ENCODE measurements at regions not wholly inside any gene's neighbourhood (a gene's known extent, or its start where the extent isn't known, plus 50 kb on each side); places are given as distances from the start of the nearest gene placed in this dataset.
"Not testable (repeated sequence)": the region's sequence is repeated elsewhere in the genome, so short reads cannot be mapped to it uniquely, and the experiment has no call there.

DNA sequence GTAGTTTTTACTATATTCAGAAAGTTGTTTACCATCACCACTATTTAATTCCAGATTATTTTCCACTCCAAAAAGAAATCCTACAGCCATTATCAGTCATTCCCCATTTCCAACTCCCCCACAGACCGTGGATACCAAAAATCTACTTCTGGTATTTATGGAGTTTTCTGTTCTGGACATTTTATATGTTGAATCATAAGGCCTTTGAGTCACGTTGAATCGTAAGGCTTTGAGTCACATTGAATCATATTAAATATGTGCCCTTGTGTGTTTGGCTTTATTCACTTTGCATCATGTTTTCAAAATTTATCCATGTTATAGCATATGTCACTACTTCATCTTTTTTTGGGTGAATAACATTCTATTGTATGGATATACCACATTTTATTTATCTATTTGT lies 454.1 kb upstream of the NUDT12 start:
- Histone ChIP-seq H3K9ac (ENCODE audit: control insufficient read depth, extremely low read depth, insufficient read depth, low read length) (no peak overlapping the region), H3K4me2 (ENCODE audit: control insufficient read depth, extremely low read depth, insufficient read depth, low read depth, low read length) (no peak overlapping the region), H3K9me3 (ENCODE audit: control insufficient read depth, low read depth, low read length) (no peaks in the 10 kb centered on the region), H3K27me3 (ENCODE audit: control insufficient read depth, extremely low read depth, insufficient read depth, low read length) (no peaks in the 10 kb centered on the region), H3K27ac (ENCODE audit: control insufficient read depth, insufficient read depth, low read length) (no peak overlapping the region), H3K9me1 (ENCODE audit: control insufficient read depth, extremely low read depth, insufficient read depth, low read length) (no peaks in the 10 kb centered on the region), H3K36me3 (ENCODE audit: control insufficient read depth in 2 of 2, extremely low read depth in 1 of 2, insufficient read depth in 2 of 2, low read length in 2 of 2) (no peaks in the 10 kb centered on the region), H3K4me3 (ENCODE audit: control insufficient read depth in 2 of 3, extremely low read depth in 1 of 3, insufficient read depth in 2 of 3, low read depth in 1 of 3, low read length in 3 of 3) (no peak overlapping the region), H3K4me1 (ENCODE audit: control insufficient read depth, extremely low read depth, insufficient read depth, low read length) (no peaks in the 10 kb centered on the region), H2AFZ (ENCODE audit: control insufficient read depth, low read length) (no peak overlapping the region), H3K79me2 (ENCODE audit: control insufficient read depth, insufficient read depth, low read length) (no peaks in the 10 kb centered on the region), H4K20me1 (ENCODE audit: control insufficient read depth, extremely low read depth, insufficient read depth, low read length) (no peaks in the 10 kb centered on the region)
- DNase-seq (ENCODE audit: low read depth, low spot score), result no peak
- TF ChIP-seq, protein P1, sequence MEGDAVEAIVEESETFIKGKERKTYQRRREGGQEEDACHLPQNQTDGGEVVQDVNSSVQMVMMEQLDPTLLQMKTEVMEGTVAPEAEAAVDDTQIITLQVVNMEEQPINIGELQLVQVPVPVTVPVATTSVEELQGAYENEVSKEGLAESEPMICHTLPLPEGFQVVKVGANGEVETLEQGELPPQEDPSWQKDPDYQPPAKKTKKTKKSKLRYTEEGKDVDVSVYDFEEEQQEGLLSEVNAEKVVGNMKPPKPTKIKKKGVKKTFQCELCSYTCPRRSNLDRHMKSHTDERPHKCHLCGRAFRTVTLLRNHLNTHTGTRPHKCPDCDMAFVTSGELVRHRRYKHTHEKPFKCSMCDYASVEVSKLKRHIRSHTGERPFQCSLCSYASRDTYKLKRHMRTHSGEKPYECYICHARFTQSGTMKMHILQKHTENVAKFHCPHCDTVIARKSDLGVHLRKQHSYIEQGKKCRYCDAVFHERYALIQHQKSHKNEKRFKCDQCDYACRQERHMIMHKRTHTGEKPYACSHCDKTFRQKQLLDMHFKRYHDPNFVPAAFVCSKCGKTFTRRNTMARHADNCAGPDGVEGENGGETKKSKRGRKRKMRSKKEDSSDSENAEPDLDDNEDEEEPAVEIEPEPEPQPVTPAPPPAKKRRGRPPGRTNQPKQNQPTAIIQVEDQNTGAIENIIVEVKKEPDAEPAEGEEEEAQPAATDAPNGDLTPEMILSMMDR (optimal IDR thresholded peaks at IDR 0.05 in 1 of 3, IDR thresholded peaks at IDR 0.05 in 1 of 3, conservative IDR thresholded peaks at IDR 0.05 in 1 of 3; ENCODE audit: extremely low read depth in 1 of 3, insufficient read depth in 2 of 3, low read length in 3 of 3), result no peak
- TF ChIP-seq EZH2 (IDR thresholded peaks at IDR 0.05; ENCODE audit: low read length), result no peak
- FAIRE-seq, result no peak
- dilution Hi-C loops (cut with MboI; ENCODE audit: extremely low pct_ligation_motif_present, low sequenced_read_pairs), result no loop called here

DNA sequence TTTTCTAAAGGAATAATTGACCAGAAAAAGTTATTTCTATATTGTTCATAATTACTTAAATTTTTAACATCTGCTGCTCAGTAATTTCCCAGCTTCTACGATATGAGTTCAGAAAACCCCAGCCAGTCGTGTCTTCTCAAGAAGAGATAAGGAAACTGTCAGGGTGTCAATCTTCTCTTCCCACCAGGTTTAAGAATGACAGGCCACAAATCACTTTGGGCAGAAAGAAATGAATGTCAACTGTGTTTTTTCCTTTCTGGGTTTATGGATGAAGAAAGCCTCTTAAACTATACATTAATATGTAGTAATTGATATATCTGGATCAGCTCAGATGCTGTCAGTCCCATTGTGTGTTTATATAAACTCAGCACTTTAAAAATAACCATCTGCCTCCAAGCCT lies 453.2 kb upstream of the NUDT12 start:
- dilution Hi-C loops (cut with MboI; ENCODE audit: extremely low pct_ligation_motif_present, low sequenced_read_pairs), result no loop called here
- H3K27me3 ChIP-seq (ENCODE audit: control insufficient read depth, extremely low read depth, insufficient read depth, low read length), result no peaks in the 10 kb centered on the region
- H3K79me2 ChIP-seq (ENCODE audit: control insufficient read depth, insufficient read depth, low read length), result no peaks in the 10 kb centered on the region
- H3K4me2 ChIP-seq (ENCODE audit: control insufficient read depth, extremely low read depth, insufficient read depth, low read depth, low read length), result no peak overlapping the region
- H3K9me3 ChIP-seq (ENCODE audit: control insufficient read depth, low read depth, low read length), result no peaks in the 10 kb centered on the region
- no peak overlapping the region for H3K4me3 ChIP-seq (ENCODE audit: control insufficient read depth in 2 of 3, extremely low read depth in 1 of 3, insufficient read depth in 2 of 3, low read depth in 1 of 3, low read length in 3 of 3)
- DNase-seq (ENCODE audit: low read depth, low spot score) (no peak), FAIRE-seq (no peak)
- H3K4me1 ChIP-seq (ENCODE audit: control insufficient read depth, extremely low read depth, insufficient read depth, low read length), result no peaks in the 10 kb centered on the region
- H4K20me1 ChIP-seq (ENCODE audit: control insufficient read depth, extremely low read depth, insufficient read depth, low read length), result no peaks in the 10 kb centered on the region
- H3K9ac ChIP-seq (ENCODE audit: control insufficient read depth, extremely low read depth, insufficient read depth, low read length), result no peak overlapping the region
- TF ChIP-seq, protein P1 (optimal IDR thresholded peaks at IDR 0.05 in 1 of 3, IDR thresholded peaks at IDR 0.05 in 1 of 3, conservative IDR thresholded peaks at IDR 0.05 in 1 of 3; ENCODE audit: extremely low read depth in 1 of 3, insufficient read depth in 2 of 3, low read length in 3 of 3), result no peak
- no peak for TF ChIP-seq EZH2 (IDR thresholded peaks at IDR 0.05; ENCODE audit: low read length)
- H3K27ac ChIP-seq (ENCODE audit: control insufficient read depth, insufficient read depth, low read length), result no peak overlapping the region
- H3K36me3 ChIP-seq (ENCODE audit: control insufficient read depth in 2 of 2, extremely low read depth in 1 of 2, insufficient read depth in 2 of 2, low read length in 2 of 2), result no peaks in the 10 kb centered on the region
- no peak overlapping the region for H2AFZ ChIP-seq (ENCODE audit: control insufficient read depth, low read length)
- H3K9me1 ChIP-seq (ENCODE audit: control insufficient read depth, extremely low read depth, insufficient read depth, low read length), result no peaks in the 10 kb centered on the region

DNA sequence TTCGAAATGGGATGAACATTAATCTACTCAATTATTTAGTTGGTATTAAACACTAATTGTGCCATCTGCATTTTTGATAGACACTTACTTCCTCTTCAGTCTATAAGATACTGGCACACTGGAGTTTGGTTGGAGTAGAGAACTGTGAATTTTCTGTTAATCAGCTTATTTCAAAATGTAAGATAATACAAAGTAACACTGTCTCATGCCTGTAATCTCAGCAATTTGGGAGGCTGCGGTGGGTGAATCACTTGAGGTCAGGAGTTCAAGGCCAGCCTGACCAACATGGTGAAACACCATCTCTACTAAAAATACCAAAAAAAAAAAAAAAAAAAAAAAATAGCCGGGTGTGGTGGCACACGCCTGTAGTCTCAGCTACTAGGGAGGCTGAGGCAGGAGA lies 440.2 kb upstream of the NUDT12 start:
- H3K27me3 ChIP-seq (ENCODE audit: control insufficient read depth, extremely low read depth, insufficient read depth, low read length); H3K4me3 ChIP-seq (ENCODE audit: control insufficient read depth in 2 of 3, extremely low read depth in 1 of 3, insufficient read depth in 2 of 3, low read depth in 1 of 3, low read length in 3 of 3); H3K27ac ChIP-seq (ENCODE audit: control insufficient read depth, insufficient read depth, low read length); H4K20me1 ChIP-seq (ENCODE audit: control insufficient read depth, extremely low read depth, insufficient read depth, low read length); H3K79me2 ChIP-seq (ENCODE audit: control insufficient read depth, insufficient read depth, low read length); H3K36me3 ChIP-seq (ENCODE audit: control insufficient read depth in 2 of 2, extremely low read depth in 1 of 2, insufficient read depth in 2 of 2, low read length in 2 of 2); H3K9me3 ChIP-seq (ENCODE audit: control insufficient read depth, low read depth, low read length); FAIRE-seq; dilution Hi-C loops (cut with MboI; ENCODE audit: extremely low pct_ligation_motif_present, low sequenced_read_pairs); H3K9me1 ChIP-seq (ENCODE audit: control insufficient read depth, extremely low read depth, insufficient read depth, low read length); DNase-seq (ENCODE audit: low read depth, low spot score); H3K9ac ChIP-seq (ENCODE audit: control insufficient read depth, extremely low read depth, insufficient read depth, low read length); H3K4me1 ChIP-seq (ENCODE audit: control insufficient read depth, extremely low read depth, insufficient read depth, low read length); H3K4me2 ChIP-seq (ENCODE audit: control insufficient read depth, extremely low read depth, insufficient read depth, low read depth, low read length); H2AFZ ChIP-seq (ENCODE audit: control insufficient read depth, low read length): not testable (repeated sequence)
